ENCODE measurements at regions not wholly inside any gene's neighbourhood (a gene's known extent, or its start where the extent isn't known, plus 50 kb on each side); places are given as distances from the start of the nearest gene placed in this dataset.

- H3K79me2 ChIP-seq = no peaks in the 10 kb centered on the region
- H3K4me3 ChIP-seq = no peak overlapping the region
- H3K27me3 ChIP-seq = no peaks in the 10 kb centered on the region
- no peaks in the 10 kb centered on the region for H3K36me3 ChIP-seq (replicated peaks; ENCODE audit: insufficient read depth, low read depth)
- no peak for DNase-seq (ENCODE audit: low spot score)
- H3K4me1 ChIP-seq (ENCODE audit: insufficient read depth) = peaks cover 7% of the 10 kb centered on the region
- no peaks in the 10 kb centered on the region for H3K9me3 ChIP-seq (ENCODE audit: low read depth)
- WGBS (ENCODE audit: low lambda C conversion rate, missing lambda C conversion rate) = 79% methylated on average over 4 of the region's 5 CpGs
- peak overlapping the region; percentile 81 for H3K27ac ChIP-seq
- H2AFZ ChIP-seq = no peak overlapping the region
- no peaks in the 10 kb centered on the region for H4K20me1 ChIP-seq (ENCODE audit: insufficient read depth, poor library complexity, severe bottlenecking)
- TF ChIP-seq CTCF (IDR thresholded peaks at IDR 0.05; ENCODE audit: poor library complexity) = peak; percentile 26
- no peak for TF ChIP-seq EZH2 (IDR thresholded peaks at IDR 0.05; ENCODE audit: borderline replicate concordance)
- H3K4me2 ChIP-seq = no peak overlapping the region
- no peaks in the 10 kb centered on the region for H3K9me2 ChIP-seq (replicated peaks; ENCODE audit: insufficient read depth)
These were observed 78.9 kb upstream of the SLC45A1 start for GRCh38 chr1:8239039-8239305.

DNA sequence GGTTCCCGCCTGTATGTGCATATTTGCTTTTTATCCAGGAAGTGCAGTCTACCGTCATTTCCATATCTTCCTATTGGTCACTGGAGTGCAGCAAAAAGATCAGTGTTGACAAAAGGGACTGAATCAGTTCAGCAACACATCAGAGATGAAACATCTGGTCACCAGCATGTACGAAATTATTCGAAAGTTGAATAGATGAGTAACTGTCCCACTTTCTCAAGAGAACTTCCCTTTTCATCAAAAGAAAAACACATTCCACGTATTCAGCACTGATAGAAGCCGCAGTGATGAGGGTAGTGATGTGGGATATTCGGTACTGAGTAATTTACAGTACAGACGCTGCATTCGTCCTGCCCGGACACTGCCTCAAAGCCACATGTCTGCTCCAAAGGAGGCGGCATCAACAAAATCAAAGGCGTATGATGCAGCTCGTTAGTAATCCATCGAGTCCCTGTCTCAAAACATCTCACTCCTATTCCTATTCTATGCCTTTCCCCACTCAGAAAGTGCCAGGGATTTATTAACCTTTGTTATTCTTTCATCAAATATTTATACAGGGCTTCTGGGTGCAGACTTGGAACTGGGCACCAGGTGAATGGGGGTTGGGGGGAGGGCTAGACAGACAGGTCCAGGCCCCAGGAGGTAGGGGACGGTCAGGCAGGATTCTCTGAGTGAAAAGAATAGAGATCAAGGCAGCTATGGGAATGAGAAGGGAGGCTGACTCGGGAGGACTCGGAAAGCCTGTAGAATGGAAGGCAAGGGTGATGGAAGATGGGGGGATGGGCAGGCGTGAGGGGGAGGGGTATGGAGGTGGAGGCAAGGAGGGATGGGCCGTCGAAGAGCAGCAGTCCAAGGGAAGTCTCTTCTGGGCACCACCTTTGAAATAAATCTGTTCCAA is 79.5 kb upstream of the SLC45A1 start:
- H3K4me2 ChIP-seq = peak overlapping the region; percentile 29
- H3K9me2 ChIP-seq (replicated peaks; ENCODE audit: insufficient read depth) = no peaks in the 10 kb centered on the region
- no peaks in the 10 kb centered on the region for H3K36me3 ChIP-seq (replicated peaks; ENCODE audit: insufficient read depth, low read depth)
- H3K79me2 ChIP-seq = no peaks in the 10 kb centered on the region
- no peaks in the 10 kb centered on the region for H3K27me3 ChIP-seq
- no peak overlapping the region for H2AFZ ChIP-seq
- 69% methylated on average over 20 of the region's 20 CpGs for WGBS (ENCODE audit: low lambda C conversion rate, missing lambda C conversion rate)
- DNase-seq (ENCODE audit: low spot score) = no peak
- H3K4me3 ChIP-seq = no peak overlapping the region
- TF ChIP-seq EZH2phosphoT487 (IDR thresholded peaks at IDR 0.05; ENCODE audit: low read depth, severe bottlenecking, unreplicated experiment) = no peak
- no peak for TF ChIP-seq CTCF (IDR thresholded peaks at IDR 0.05; ENCODE audit: poor library complexity)
- TF ChIP-seq EZH2 (IDR thresholded peaks at IDR 0.05; ENCODE audit: borderline replicate concordance) = no peak
- H3K4me1 ChIP-seq (ENCODE audit: insufficient read depth) = peaks cover 7% of the 10 kb centered on the region
- no peaks in the 10 kb centered on the region for H3K9me3 ChIP-seq (ENCODE audit: low read depth)
- H3K27ac ChIP-seq = peak overlapping the region; percentile 35
- H4K20me1 ChIP-seq (ENCODE audit: insufficient read depth, poor library complexity, severe bottlenecking) = no peaks in the 10 kb centered on the region

- H3K4me1 ChIP-seq (ENCODE audit: insufficient read depth) = no peaks in the 10 kb centered on the region
- peak overlapping the region; percentile 2 for H2AFZ ChIP-seq
- H3K27ac ChIP-seq = no peak overlapping the region
- no peaks in the 10 kb centered on the region for H4K20me1 ChIP-seq (ENCODE audit: insufficient read depth, poor library complexity, severe bottlenecking)
- no peaks in the 10 kb centered on the region for H3K9me3 ChIP-seq (ENCODE audit: low read depth)
- TF ChIP-seq EZH2phosphoT487 (IDR thresholded peaks at IDR 0.05; ENCODE audit: low read depth, severe bottlenecking, unreplicated experiment) (no peak), CTCF (IDR thresholded peaks at IDR 0.05; ENCODE audit: poor library complexity) (no peak), EZH2 (IDR thresholded peaks at IDR 0.05; ENCODE audit: borderline replicate concordance) (no peak)
- WGBS (ENCODE audit: low lambda C conversion rate, missing lambda C conversion rate) = 39% methylated on average over 24 of the region's 25 CpGs
- H3K4me2 ChIP-seq = peak overlapping the region; percentile 39
- H3K79me2 ChIP-seq = no peaks in the 10 kb centered on the region
- no peaks in the 10 kb centered on the region for H3K27me3 ChIP-seq
- H3K4me3 ChIP-seq = no peak overlapping the region
- no peaks in the 10 kb centered on the region for H3K9me2 ChIP-seq (replicated peaks; ENCODE audit: insufficient read depth)
- H3K36me3 ChIP-seq (replicated peaks; ENCODE audit: insufficient read depth, low read depth) = no peaks in the 10 kb centered on the region
- DNase-seq (ENCODE audit: low spot score) = peak; percentile 37
These were observed 85.7 kb upstream of the SLC45A1 start for GRCh38 chr1:8232036-8232757.

All from hepatocyte (in vitro differentiated cells).